Left cardiac atrium (tissue), 4 donors: ENCODE measurements at regions not wholly inside any gene's neighbourhood (a gene's known extent, or its start where the extent isn't known, plus 50 kb on each side); places are given as distances from the start of the nearest gene placed in this dataset.
"Not testable (repeated sequence)": the region's sequence is repeated elsewhere in the genome, so short reads cannot be mapped to it uniquely, and the experiment has no call there.

Experiments
- ATAC-seq, 2 donors: fragments of 200-7000 bp; cut with Tn5 transposase; one replicate each; pipeline ENCODE4 v1.9.1; 2020; ENCODE audit warnings: mild to moderate bottlenecking in 2 of 2, moderate library complexity in 2 of 2
- DNase-seq: peaks from one replicate; pipeline ENCODE4 v3.0.0-alpha.2; 2020
- intact Hi-C, 2 donors: fragments of 100-400 bp; cut with DNase I; formaldehyde crosslinking; loops; one replicate each; pipeline versions ENCODE4 v1.14.1 to v1.15.1; 2022 to 2023
- donor health status: DM: no; HTN: yes; CAD: no.
- donor health status: DM: no; HTN: yes; CAD: no; lungs with severe emphysema.
- donor health status: DM: yes; HTN: yes; CAD: no.
- donor health status: Dilated cardiomyopathy.

GRCh38 chr5:3187771-3188425 is 407.7 kb upstream of the IRX1 start:
- ATAC-seq, result no peak
- DNase-seq, result no peak
- intact Hi-C loops, result no loop called here

GRCh38 chr5:3186736-3187405 is 408.8 kb upstream of the IRX1 start:
- DNase-seq (no peak), ATAC-seq (no peak)
- intact Hi-C loops, result no loop called here

- ATAC-seq (no peak), DNase-seq (no peak)
- intact Hi-C loops, result no loop called here
Observed at GRCh38 chr5:3186156-3186555, 409.5 kb upstream of the IRX1 start.

GRCh38 chr5:3185488-3185887 is 410.1 kb upstream of the IRX1 start:
- ATAC-seq (no peak), DNase-seq (no peak)
- intact Hi-C loops, result no loop called here

- no peak for DNase-seq
- no peak for ATAC-seq
- intact Hi-C loops, result no loop called here
Observed at GRCh38 chr5:3182133-3182876, 413.3 kb upstream of the IRX1 start.

- no peak for ATAC-seq
- DNase-seq, result no peak
- intact Hi-C loops, result no loop called here
Observed at GRCh38 chr5:3181671-3182070, 414.0 kb upstream of the IRX1 start.

GRCh38 chr5:3180636-3181035 is 415.0 kb upstream of the IRX1 start:
- no peak for ATAC-seq
- intact Hi-C loops, result no loop called here

GRCh38 chr5:3179220-3179619 is 416.4 kb upstream of the IRX1 start:
- ATAC-seq (no peak), DNase-seq (no peak)
- intact Hi-C loops, result no loop called here

More at GRCh38 chr5:3180636-3181035, 415.0 kb upstream of the IRX1 start:
- DNase-seq, result no peak

- intact Hi-C loops, result no loop called here
- DNase-seq, result no peak
- no peak for ATAC-seq
Observed at GRCh38 chr5:3177338-3177737, 418.3 kb upstream of the IRX1 start.

- intact Hi-C loops, result no loop called here
- ATAC-seq (no peak), DNase-seq (no peak)
Observed at GRCh38 chr5:3175416-3175815, 420.2 kb upstream of the IRX1 start.

- ATAC-seq (no peak), DNase-seq (no peak)
- intact Hi-C loops, result no loop called here
Observed at GRCh38 chr5:3167473-3167872, 416.0 kb upstream of the IRX2 start.

- intact Hi-C loops, result no loop called here
- ATAC-seq (no peak), DNase-seq (no peak)
Observed at GRCh38 chr5:3163626-3164025, 412.1 kb upstream of the IRX2 start.

GRCh38 chr5:3161672-3162071 is 410.2 kb upstream of the IRX2 start:
- intact Hi-C loops, result no loop called here
- ATAC-seq (no peak), DNase-seq (no peak)

- ATAC-seq, result no peak
- intact Hi-C loops, result no loop called here
- DNase-seq, result no peak
Observed at GRCh38 chr5:3157214-3157613, 405.7 kb upstream of the IRX2 start.

GRCh38 chr5:3155717-3156116 is 404.2 kb upstream of the IRX2 start:
- ATAC-seq, result no peak
- intact Hi-C loops, result no loop called here
- DNase-seq, result no peak

GRCh38 chr5:3155046-3155445 is 403.6 kb upstream of the IRX2 start:
- DNase-seq (no peak), ATAC-seq (no peak)
- intact Hi-C loops, result no loop called here

- no peak for ATAC-seq
- intact Hi-C loops, result no loop called here
- no peak for DNase-seq
Observed at GRCh38 chr5:3153906-3154305, 402.4 kb upstream of the IRX2 start.

- DNase-seq (no peak), ATAC-seq (no peak)
- intact Hi-C loops, result no loop called here
Observed at GRCh38 chr5:3153226-3153858, 401.9 kb upstream of the IRX2 start.

GRCh38 chr5:3149899-3150298 is 398.4 kb upstream of the IRX2 start:
- DNase-seq (no peak), ATAC-seq (no peak)
- intact Hi-C loops, result no loop called here

GRCh38 chr5:3147405-3147804 is 395.9 kb upstream of the IRX2 start:
- ATAC-seq, DNase-seq, intact Hi-C loops: not testable (repeated sequence)
